ENCODE measurements at regions not wholly inside any gene's neighbourhood (a gene's known extent, or its start where the extent isn't known, plus 50 kb on each side); places are given as distances from the start of the nearest gene placed in this dataset.

GRCh38 chr3:139235192-139235591, 108.6 kb upstream of the MRPS22 start:
- no peak for DNase-seq (ENCODE audit: low spot score)
- Histone ChIP-seq H2BK5ac (ENCODE audit: low read length) (no peak overlapping the region), H3K23ac (ENCODE audit: low read depth, low read length, poor library complexity) (no peak overlapping the region), H2BK12ac (ENCODE audit: low read length) (no peak overlapping the region), H2AFZ (ENCODE audit: low read length) (no peak overlapping the region), H3K4ac (ENCODE audit: low read length) (no peak overlapping the region), H3K4me2 (ENCODE audit: insufficient read depth, low read length, poor library complexity, severe bottlenecking) (no peak overlapping the region), H3K14ac (ENCODE audit: low read length) (no peak overlapping the region), H3K79me1 (ENCODE audit: low read depth, low read length) (no peaks in the 10 kb centered on the region), H2BK120ac (ENCODE audit: low read depth, low read length) (no peak overlapping the region), H3K9me3 (replicated peaks in 1 of 2; ENCODE audit: control insufficient read depth in 2 of 2, insufficient read depth in 1 of 2, low read depth in 1 of 2, low read length in 2 of 2) (no peaks in the 10 kb centered on the region), H3K9ac (ENCODE audit: low read depth, low read length, poor library complexity) (no peak overlapping the region), H4K8ac (ENCODE audit: low read depth, low read length) (no peak overlapping the region), H3K27ac (replicated peaks; ENCODE audit: low read length) (no peak overlapping the region), H2BK15ac (ENCODE audit: low read length) (no peak overlapping the region), H2AK5ac (ENCODE audit: low read depth, low read length) (no peak overlapping the region), H3K4me3 (ENCODE audit: low read length in 2 of 2) (no peak overlapping the region), H4K91ac (ENCODE audit: low read depth, low read length, poor library complexity) (no peak overlapping the region), H3K27me3 (ENCODE audit: control insufficient read depth in 3 of 3, insufficient read depth in 3 of 3, low read depth in 1 of 3, low read length in 3 of 3) (peaks cover 0 to 21% (median 0%) of the 10 kb centered on the region in 3 experiments), H3K4me1 (ENCODE audit: control insufficient read depth in 2 of 2, insufficient read depth in 1 of 2, low read depth in 1 of 2, low read length in 2 of 2) (peaks cover 0 to 4% of the 10 kb centered on the region in 2 donors), H3K18ac (ENCODE audit: low read length) (no peak overlapping the region), H3K36me3 (replicated peaks in 1 of 2; ENCODE audit: control insufficient read depth in 2 of 2, insufficient read depth in 2 of 2, low read length in 2 of 2) (no peaks in the 10 kb centered on the region)
- WGBS, 2 donors (ENCODE audit: extremely low coverage in 2 of 2, insufficient read length in 2 of 2, insufficient replicate concordance in 1 of 2) = no CpG with 5 or more reads among the region's 1 CpG

GRCh38 chr3:139236336-139236735, 107.5 kb upstream of the MRPS22 start:
- H3K14ac ChIP-seq (ENCODE audit: low read length) = no peak overlapping the region
- no peak overlapping the region for H2AFZ ChIP-seq (ENCODE audit: low read length)
- H3K23ac ChIP-seq (ENCODE audit: low read depth, low read length, poor library complexity) = no peak overlapping the region
- H2BK12ac ChIP-seq (ENCODE audit: low read length) = no peak overlapping the region
- no peak for DNase-seq (ENCODE audit: low spot score)
- no peak overlapping the region for H2BK5ac ChIP-seq (ENCODE audit: low read length)
- H3K18ac ChIP-seq (ENCODE audit: low read length) = no peak overlapping the region
- H3K4me3 ChIP-seq (ENCODE audit: low read length in 2 of 2) = no peak overlapping the region
- H4K91ac ChIP-seq (ENCODE audit: low read depth, low read length, poor library complexity) = no peak overlapping the region
- no peak overlapping the region for H2BK120ac ChIP-seq (ENCODE audit: low read depth, low read length)
- H3K9ac ChIP-seq (ENCODE audit: low read depth, low read length, poor library complexity) = no peak overlapping the region
- no CpG with 5 or more reads among the region's 3 CpGs for WGBS, 2 donors (ENCODE audit: extremely low coverage in 2 of 2, insufficient read length in 2 of 2, insufficient replicate concordance in 1 of 2)
- no peaks in the 10 kb centered on the region for H3K79me1 ChIP-seq (ENCODE audit: low read depth, low read length)
- H3K27ac ChIP-seq (replicated peaks; ENCODE audit: low read length) = no peak overlapping the region
- no peaks in the 10 kb centered on the region for H3K9me3 ChIP-seq (replicated peaks in 1 of 2; ENCODE audit: control insufficient read depth in 2 of 2, insufficient read depth in 1 of 2, low read depth in 1 of 2, low read length in 2 of 2)
- no peak overlapping the region for H2AK5ac ChIP-seq (ENCODE audit: low read depth, low read length)
- peaks cover 0 to 21% (median 0%) of the 10 kb centered on the region in 3 experiments for H3K27me3 ChIP-seq (ENCODE audit: control insufficient read depth in 3 of 3, insufficient read depth in 3 of 3, low read depth in 1 of 3, low read length in 3 of 3)
- no peak overlapping the region for H3K4me2 ChIP-seq (ENCODE audit: insufficient read depth, low read length, poor library complexity, severe bottlenecking)
- H3K4ac ChIP-seq (ENCODE audit: low read length) = no peak overlapping the region
- no peak overlapping the region for H2BK15ac ChIP-seq (ENCODE audit: low read length)
- H4K8ac ChIP-seq (ENCODE audit: low read depth, low read length) = no peak overlapping the region
- peaks cover 0 to 4% of the 10 kb centered on the region in 2 donors for H3K4me1 ChIP-seq (ENCODE audit: control insufficient read depth in 2 of 2, insufficient read depth in 1 of 2, low read depth in 1 of 2, low read length in 2 of 2)
- H3K36me3 ChIP-seq (replicated peaks in 1 of 2; ENCODE audit: control insufficient read depth in 2 of 2, insufficient read depth in 2 of 2, low read length in 2 of 2) = no peaks in the 10 kb centered on the region

GRCh38 chr3:139238281-139239030, 105.4 kb upstream of the MRPS22 start:
- no peak for DNase-seq (ENCODE audit: low spot score)
- Histone ChIP-seq H3K27ac (replicated peaks; ENCODE audit: low read length) (no peak overlapping the region), H3K79me1 (ENCODE audit: low read depth, low read length) (no peaks in the 10 kb centered on the region), H3K14ac (ENCODE audit: low read length) (no peak overlapping the region), H3K4me2 (ENCODE audit: insufficient read depth, low read length, poor library complexity, severe bottlenecking) (no peak overlapping the region), H3K23ac (ENCODE audit: low read depth, low read length, poor library complexity) (no peak overlapping the region), H2AFZ (ENCODE audit: low read length) (no peak overlapping the region), H3K18ac (ENCODE audit: low read length) (no peak overlapping the region), H2BK120ac (ENCODE audit: low read depth, low read length) (no peak overlapping the region), H3K27me3 (ENCODE audit: control insufficient read depth in 3 of 3, insufficient read depth in 3 of 3, low read depth in 1 of 3, low read length in 3 of 3) (peaks cover 0 to 21% (median 2%) of the 10 kb centered on the region in 3 experiments), H3K9ac (ENCODE audit: low read depth, low read length, poor library complexity) (no peak overlapping the region), H3K9me3 (replicated peaks in 1 of 2; ENCODE audit: control insufficient read depth in 2 of 2, insufficient read depth in 1 of 2, low read depth in 1 of 2, low read length in 2 of 2) (no peaks in the 10 kb centered on the region), H2BK5ac (ENCODE audit: low read length) (no peak overlapping the region), H4K91ac (ENCODE audit: low read depth, low read length, poor library complexity) (no peak overlapping the region), H3K4me1 (ENCODE audit: control insufficient read depth in 2 of 2, insufficient read depth in 1 of 2, low read depth in 1 of 2, low read length in 2 of 2) (peaks cover 0 to 4% of the 10 kb centered on the region in 2 donors), H3K36me3 (replicated peaks in 1 of 2; ENCODE audit: control insufficient read depth in 2 of 2, insufficient read depth in 2 of 2, low read length in 2 of 2) (no peaks in the 10 kb centered on the region), H4K8ac (ENCODE audit: low read depth, low read length) (no peak overlapping the region), H2BK12ac (ENCODE audit: low read length) (no peak overlapping the region), H2AK5ac (ENCODE audit: low read depth, low read length) (no peak overlapping the region), H3K4me3 (ENCODE audit: low read length in 2 of 2) (no peak overlapping the region), H3K4ac (ENCODE audit: low read length) (no peak overlapping the region), H2BK15ac (ENCODE audit: low read length) (no peak overlapping the region)
- no CpG with 5 or more reads among the region's 12 CpGs for WGBS, 2 donors (ENCODE audit: extremely low coverage in 2 of 2, insufficient read length in 2 of 2, insufficient replicate concordance in 1 of 2)

- H3K4ac ChIP-seq (ENCODE audit: low read length) = no peak overlapping the region
- peaks cover 0 to 4% of the 10 kb centered on the region in 2 donors for H3K4me1 ChIP-seq (ENCODE audit: control insufficient read depth in 2 of 2, insufficient read depth in 1 of 2, low read depth in 1 of 2, low read length in 2 of 2)
- peaks cover 0 to 21% (median 2%) of the 10 kb centered on the region in 3 experiments for H3K27me3 ChIP-seq (ENCODE audit: control insufficient read depth in 3 of 3, insufficient read depth in 3 of 3, low read depth in 1 of 3, low read length in 3 of 3)
- no peak overlapping the region for H4K8ac ChIP-seq (ENCODE audit: low read depth, low read length)
- H3K9me3 ChIP-seq (replicated peaks in 1 of 2; ENCODE audit: control insufficient read depth in 2 of 2, insufficient read depth in 1 of 2, low read depth in 1 of 2, low read length in 2 of 2) = no peaks in the 10 kb centered on the region
- H3K23ac ChIP-seq (ENCODE audit: low read depth, low read length, poor library complexity) = no peak overlapping the region
- H3K79me1 ChIP-seq (ENCODE audit: low read depth, low read length) = no peaks in the 10 kb centered on the region
- no peak overlapping the region for H4K91ac ChIP-seq (ENCODE audit: low read depth, low read length, poor library complexity)
- H3K9ac ChIP-seq (ENCODE audit: low read depth, low read length, poor library complexity) = no peak overlapping the region
- H3K4me2 ChIP-seq (ENCODE audit: insufficient read depth, low read length, poor library complexity, severe bottlenecking) = no peak overlapping the region
- no peak overlapping the region for H3K18ac ChIP-seq (ENCODE audit: low read length)
- no peak overlapping the region for H2BK5ac ChIP-seq (ENCODE audit: low read length)
- no peaks in the 10 kb centered on the region for H3K36me3 ChIP-seq (replicated peaks in 1 of 2; ENCODE audit: control insufficient read depth in 2 of 2, insufficient read depth in 2 of 2, low read length in 2 of 2)
- no peak overlapping the region for H2BK120ac ChIP-seq (ENCODE audit: low read depth, low read length)
- H2BK15ac ChIP-seq (ENCODE audit: low read length) = no peak overlapping the region
- H2BK12ac ChIP-seq (ENCODE audit: low read length) = no peak overlapping the region
- H3K27ac ChIP-seq (replicated peaks; ENCODE audit: low read length) = no peak overlapping the region
- no peak overlapping the region for H3K14ac ChIP-seq (ENCODE audit: low read length)
- H2AK5ac ChIP-seq (ENCODE audit: low read depth, low read length) = no peak overlapping the region
- no peak for DNase-seq (ENCODE audit: low spot score)
- H2AFZ ChIP-seq (ENCODE audit: low read length) = no peak overlapping the region
- no peak overlapping the region for H3K4me3 ChIP-seq (ENCODE audit: low read length in 2 of 2)
Measured at GRCh38 chr3:139239550-139239949, 104.3 kb upstream of the MRPS22 start.

All from neuronal stem cell (in vitro differentiated cells).